ENCODE measurements at regions not wholly inside any gene's neighbourhood (a gene's known extent, or its start where the extent isn't known, plus 50 kb on each side); places are given as distances from the start of the nearest gene placed in this dataset.

GRCh38 chr3:152043620-152044019 lies 170.2 kb downstream of the SUCNR1 start:
- no peak for TF ChIP-seq EP300 (IDR thresholded peaks at IDR 0.05; ENCODE audit: borderline replicate concordance in 1 of 2, low read depth in 1 of 2, low read length in 1 of 2)
- TF ChIP-seq, protein P1, sequence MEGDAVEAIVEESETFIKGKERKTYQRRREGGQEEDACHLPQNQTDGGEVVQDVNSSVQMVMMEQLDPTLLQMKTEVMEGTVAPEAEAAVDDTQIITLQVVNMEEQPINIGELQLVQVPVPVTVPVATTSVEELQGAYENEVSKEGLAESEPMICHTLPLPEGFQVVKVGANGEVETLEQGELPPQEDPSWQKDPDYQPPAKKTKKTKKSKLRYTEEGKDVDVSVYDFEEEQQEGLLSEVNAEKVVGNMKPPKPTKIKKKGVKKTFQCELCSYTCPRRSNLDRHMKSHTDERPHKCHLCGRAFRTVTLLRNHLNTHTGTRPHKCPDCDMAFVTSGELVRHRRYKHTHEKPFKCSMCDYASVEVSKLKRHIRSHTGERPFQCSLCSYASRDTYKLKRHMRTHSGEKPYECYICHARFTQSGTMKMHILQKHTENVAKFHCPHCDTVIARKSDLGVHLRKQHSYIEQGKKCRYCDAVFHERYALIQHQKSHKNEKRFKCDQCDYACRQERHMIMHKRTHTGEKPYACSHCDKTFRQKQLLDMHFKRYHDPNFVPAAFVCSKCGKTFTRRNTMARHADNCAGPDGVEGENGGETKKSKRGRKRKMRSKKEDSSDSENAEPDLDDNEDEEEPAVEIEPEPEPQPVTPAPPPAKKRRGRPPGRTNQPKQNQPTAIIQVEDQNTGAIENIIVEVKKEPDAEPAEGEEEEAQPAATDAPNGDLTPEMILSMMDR (IDR thresholded peaks at IDR 0.05): no peak
- TF ChIP-seq USF1 (IDR thresholded peaks at IDR 0.05; ENCODE audit: borderline replicate concordance, low read depth): no peak
- TF ChIP-seq FOXM1 (IDR thresholded peaks at IDR 0.05; ENCODE audit: low read depth): no peak
- TF ChIP-seq, protein P2, sequence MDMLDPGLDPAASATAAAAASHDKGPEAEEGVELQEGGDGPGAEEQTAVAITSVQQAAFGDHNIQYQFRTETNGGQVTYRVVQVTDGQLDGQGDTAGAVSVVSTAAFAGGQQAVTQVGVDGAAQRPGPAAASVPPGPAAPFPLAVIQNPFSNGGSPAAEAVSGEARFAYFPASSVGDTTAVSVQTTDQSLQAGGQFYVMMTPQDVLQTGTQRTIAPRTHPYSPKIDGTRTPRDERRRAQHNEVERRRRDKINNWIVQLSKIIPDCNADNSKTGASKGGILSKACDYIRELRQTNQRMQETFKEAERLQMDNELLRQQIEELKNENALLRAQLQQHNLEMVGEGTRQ (IDR thresholded peaks at IDR 0.05; ENCODE audit: borderline replicate concordance, low read depth, low read length): no peak
- no peak for TF ChIP-seq EZH2phosphoT487 (IDR thresholded peaks at IDR 0.05; ENCODE audit: borderline replicate concordance, low read depth)
- no peak for TF ChIP-seq POLR2AphosphoS5 (IDR thresholded peaks at IDR 0.05; ENCODE audit: low read depth, low read length)
- no peak for TF ChIP-seq MEF2A (IDR thresholded peaks at IDR 0.05; ENCODE audit: borderline replicate concordance, low read depth)
- TF ChIP-seq RCOR1 (IDR thresholded peaks at IDR 0.05; ENCODE audit: low read length): no peak
- TF ChIP-seq JUND (IDR thresholded peaks at IDR 0.05): no peak
- TF ChIP-seq RFX5 (IDR thresholded peaks at IDR 0.05; ENCODE audit: low read length): no peak
